ENCODE measurements at regions not wholly inside any gene's neighbourhood (a gene's known extent, or its start where the extent isn't known, plus 50 kb on each side); places are given as distances from the start of the nearest gene placed in this dataset.

DNA sequence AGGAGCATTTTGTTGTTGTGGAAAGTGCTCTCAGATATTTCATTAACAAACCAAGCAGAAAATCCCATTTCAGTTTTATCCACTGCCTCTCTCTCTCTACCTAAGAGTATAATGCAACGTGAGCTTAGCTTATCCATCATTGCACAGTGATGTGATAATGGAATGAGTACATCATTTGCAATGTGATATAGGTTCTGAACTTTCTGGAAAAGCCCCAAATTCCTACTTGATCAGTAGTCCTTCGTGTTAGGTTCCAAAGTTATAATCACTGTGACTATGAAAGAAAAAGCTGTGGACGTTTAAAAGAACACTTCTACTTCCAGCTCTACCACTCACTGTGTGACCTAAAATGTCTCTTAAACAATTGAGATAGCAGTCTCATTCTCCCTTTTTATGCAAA, 76.4 kb upstream of the PRMT6 start:
- no peak for DNase-seq (ENCODE audit: extremely low read depth, low read depth)
- TF ChIP-seq, protein P1, sequence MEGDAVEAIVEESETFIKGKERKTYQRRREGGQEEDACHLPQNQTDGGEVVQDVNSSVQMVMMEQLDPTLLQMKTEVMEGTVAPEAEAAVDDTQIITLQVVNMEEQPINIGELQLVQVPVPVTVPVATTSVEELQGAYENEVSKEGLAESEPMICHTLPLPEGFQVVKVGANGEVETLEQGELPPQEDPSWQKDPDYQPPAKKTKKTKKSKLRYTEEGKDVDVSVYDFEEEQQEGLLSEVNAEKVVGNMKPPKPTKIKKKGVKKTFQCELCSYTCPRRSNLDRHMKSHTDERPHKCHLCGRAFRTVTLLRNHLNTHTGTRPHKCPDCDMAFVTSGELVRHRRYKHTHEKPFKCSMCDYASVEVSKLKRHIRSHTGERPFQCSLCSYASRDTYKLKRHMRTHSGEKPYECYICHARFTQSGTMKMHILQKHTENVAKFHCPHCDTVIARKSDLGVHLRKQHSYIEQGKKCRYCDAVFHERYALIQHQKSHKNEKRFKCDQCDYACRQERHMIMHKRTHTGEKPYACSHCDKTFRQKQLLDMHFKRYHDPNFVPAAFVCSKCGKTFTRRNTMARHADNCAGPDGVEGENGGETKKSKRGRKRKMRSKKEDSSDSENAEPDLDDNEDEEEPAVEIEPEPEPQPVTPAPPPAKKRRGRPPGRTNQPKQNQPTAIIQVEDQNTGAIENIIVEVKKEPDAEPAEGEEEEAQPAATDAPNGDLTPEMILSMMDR (IDR thresholded peaks at IDR 0.05; ENCODE audit: low read depth, low read length): no peak

DNA sequence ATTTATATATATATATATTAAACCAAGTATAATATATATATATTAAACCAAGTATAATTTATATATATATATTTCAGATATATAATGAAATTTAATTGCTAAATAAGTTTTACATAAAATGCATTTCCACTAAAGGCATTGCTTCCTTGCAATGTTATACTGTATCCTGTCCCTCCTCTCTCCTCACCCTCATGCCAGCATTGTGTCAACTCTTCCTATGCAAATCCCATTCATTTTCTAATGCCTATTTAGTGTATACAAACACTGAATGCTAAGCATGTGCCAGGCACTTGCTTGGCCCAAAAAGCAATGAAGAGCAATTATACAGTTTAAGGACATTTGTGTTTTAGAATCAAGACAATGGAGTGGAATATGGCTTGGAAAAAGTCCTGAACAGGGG, 71.7 kb upstream of the PRMT6 start:
- TF ChIP-seq, protein P1 (IDR thresholded peaks at IDR 0.05; ENCODE audit: low read depth, low read length): no peak
- no peak for DNase-seq (ENCODE audit: extremely low read depth, low read depth)

- TF ChIP-seq, protein P1 (IDR thresholded peaks at IDR 0.05; ENCODE audit: low read depth, low read length): no peak
- no peak for DNase-seq (ENCODE audit: extremely low read depth, low read depth)
Measured at GRCh38 chr1:106986603-106987002, 69.9 kb upstream of the PRMT6 start.

- TF ChIP-seq, protein P1 (IDR thresholded peaks at IDR 0.05; ENCODE audit: low read depth, low read length): no peak
- DNase-seq (ENCODE audit: extremely low read depth, low read depth): no peak
Measured at GRCh38 chr1:106995970-106996369, 60.5 kb upstream of the PRMT6 start.

DNA sequence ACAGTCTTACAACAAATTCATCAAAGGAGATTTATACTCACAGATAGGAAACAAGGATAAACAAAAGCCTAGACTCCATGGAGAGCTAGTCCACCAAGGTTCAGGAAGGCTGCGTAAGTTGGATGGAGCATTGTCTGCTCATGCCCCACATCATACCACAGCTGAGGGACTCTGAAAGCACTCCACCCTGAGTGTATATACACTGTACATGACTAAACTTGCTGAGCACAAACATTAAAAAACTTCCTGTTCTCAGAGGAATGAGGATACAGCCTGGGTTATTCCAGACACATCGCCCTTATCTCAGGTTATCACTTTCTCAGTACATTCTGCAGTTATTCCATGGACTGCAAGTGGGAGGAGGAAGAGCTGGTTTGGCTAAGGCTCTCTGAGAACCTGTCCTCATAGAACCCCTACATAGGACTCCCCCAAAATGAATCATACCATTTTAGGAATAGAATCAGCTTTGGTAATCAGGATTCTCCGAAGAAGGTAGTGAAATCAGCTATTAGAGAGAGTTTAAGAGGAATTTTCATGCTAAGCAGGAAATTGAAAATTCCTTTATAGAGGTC, 58.0 kb upstream of the PRMT6 start:
- DNase-seq (ENCODE audit: extremely low read depth, low read depth): no peak
- TF ChIP-seq, protein P1 (IDR thresholded peaks at IDR 0.05; ENCODE audit: low read depth, low read length): no peak

GRCh38 chr1:107000902-107001301, 55.6 kb upstream of the PRMT6 start:
- DNase-seq (ENCODE audit: extremely low read depth, low read depth): no peak
- TF ChIP-seq, protein P1 (IDR thresholded peaks at IDR 0.05; ENCODE audit: low read depth, low read length): no peak

- no peak for DNase-seq (ENCODE audit: extremely low read depth, low read depth)
- TF ChIP-seq, protein P1 (IDR thresholded peaks at IDR 0.05; ENCODE audit: low read depth, low read length): no peak
Measured at GRCh38 chr1:107003972-107004371, 52.5 kb upstream of the PRMT6 start.
